ENCODE measurements at regions not wholly inside any gene's neighbourhood (a gene's known extent, or its start where the extent isn't known, plus 50 kb on each side); places are given as distances from the start of the nearest gene placed in this dataset.

DNA sequence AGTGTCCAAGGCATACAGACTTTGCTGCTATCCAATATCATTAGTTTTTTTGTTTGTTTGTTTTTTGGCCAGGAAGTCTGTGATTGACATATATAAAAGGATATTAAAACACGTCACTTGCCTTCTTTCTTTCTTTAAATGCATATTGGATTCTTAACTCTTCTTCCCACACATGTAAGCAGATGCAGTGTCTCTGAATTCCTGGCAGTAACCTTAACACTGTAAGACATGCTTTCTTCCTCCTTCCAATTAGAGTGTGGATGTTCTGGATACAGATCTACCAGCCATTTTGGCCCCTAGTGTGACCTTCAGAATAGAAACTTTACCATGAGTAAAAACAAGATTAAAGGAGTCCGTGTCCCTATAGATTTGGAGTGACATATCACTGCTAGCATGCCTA lies 967.4 kb upstream of the PRR20A start:
- Histone ChIP-seq H3K27me3 (replicated peaks in 1 of 4; ENCODE audit: control extremely low read depth in 1 of 4, control insufficient read depth in 3 of 4, insufficient read depth in 4 of 4, low read length in 3 of 4) (no peaks in the 10 kb centered on the region), H3K79me2 (ENCODE audit: control insufficient read depth, insufficient read depth, low read length) (no peaks in the 10 kb centered on the region), H3K4me3 (ENCODE audit: control extremely low read depth in 1 of 5, extremely low read depth in 1 of 5, insufficient read depth in 1 of 5, low read depth in 2 of 5, low read length in 4 of 5) (no peak overlapping the region), H2AFZ (ENCODE audit: insufficient read depth, low read depth, low read length, poor library complexity, severe bottlenecking) (no peak overlapping the region), H3K27ac (ENCODE audit: low read length in 2 of 2) (no peak overlapping the region), H3K9ac (ENCODE audit: low read length) (no peak overlapping the region), H3K4me1 (ENCODE audit: control insufficient read depth in 2 of 2, insufficient read depth in 2 of 2, low read length in 2 of 2) (no peaks in the 10 kb centered on the region), H4K20me1 (ENCODE audit: control insufficient read depth, insufficient read depth, low read length, poor library complexity, severe bottlenecking) (no peaks in the 10 kb centered on the region), H3K4me2 (replicated peaks; ENCODE audit: low read depth, low read length, poor library complexity, severe bottlenecking) (no peak overlapping the region), H3K36me3 (replicated peaks in 1 of 2; ENCODE audit: control extremely low read depth in 1 of 2, control insufficient read depth in 1 of 2, extremely low read depth in 1 of 2, insufficient read depth in 2 of 2, low read length in 1 of 2) (no peaks in the 10 kb centered on the region), H3K9me3 (ENCODE audit: control extremely low read depth in 1 of 3, control insufficient read depth in 2 of 3, insufficient read depth in 1 of 3, low read length in 2 of 3) (peaks cover 0 to 1% (median 0%) of the 10 kb centered on the region in 3 donors)
- Mint-ChIP-seq H3K4me1 (no peaks in the 10 kb centered on the region), H3K4me3 (no peak overlapping the region), H3K9me3 (ENCODE audit: insufficient read depth) (peaks cover 5% of the 10 kb centered on the region), H3K27me3 (no peaks in the 10 kb centered on the region), H3K27ac (no peak overlapping the region)
- ChIA-PET CTCF (no interaction called here), POLR2A (no interaction called here)
- TF ChIP-seq, protein P1, sequence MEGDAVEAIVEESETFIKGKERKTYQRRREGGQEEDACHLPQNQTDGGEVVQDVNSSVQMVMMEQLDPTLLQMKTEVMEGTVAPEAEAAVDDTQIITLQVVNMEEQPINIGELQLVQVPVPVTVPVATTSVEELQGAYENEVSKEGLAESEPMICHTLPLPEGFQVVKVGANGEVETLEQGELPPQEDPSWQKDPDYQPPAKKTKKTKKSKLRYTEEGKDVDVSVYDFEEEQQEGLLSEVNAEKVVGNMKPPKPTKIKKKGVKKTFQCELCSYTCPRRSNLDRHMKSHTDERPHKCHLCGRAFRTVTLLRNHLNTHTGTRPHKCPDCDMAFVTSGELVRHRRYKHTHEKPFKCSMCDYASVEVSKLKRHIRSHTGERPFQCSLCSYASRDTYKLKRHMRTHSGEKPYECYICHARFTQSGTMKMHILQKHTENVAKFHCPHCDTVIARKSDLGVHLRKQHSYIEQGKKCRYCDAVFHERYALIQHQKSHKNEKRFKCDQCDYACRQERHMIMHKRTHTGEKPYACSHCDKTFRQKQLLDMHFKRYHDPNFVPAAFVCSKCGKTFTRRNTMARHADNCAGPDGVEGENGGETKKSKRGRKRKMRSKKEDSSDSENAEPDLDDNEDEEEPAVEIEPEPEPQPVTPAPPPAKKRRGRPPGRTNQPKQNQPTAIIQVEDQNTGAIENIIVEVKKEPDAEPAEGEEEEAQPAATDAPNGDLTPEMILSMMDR (IDR thresholded peaks at IDR 0.05): no peak
- TF ChIP-seq EZH2 (IDR thresholded peaks at IDR 0.05; ENCODE audit: borderline replicate concordance, insufficient read depth, low read depth, low read length, poor library complexity, severe bottlenecking): no peak
- DNase-seq: no peak
- ATAC-seq (ENCODE audit: low read depth): no peak
- WGBS (ENCODE audit: insufficient coverage): 80% methylated on average over 1 of the region's 2 CpGs
- intact Hi-C loops (cut with micrococcal nuclease): no loop called here

DNA sequence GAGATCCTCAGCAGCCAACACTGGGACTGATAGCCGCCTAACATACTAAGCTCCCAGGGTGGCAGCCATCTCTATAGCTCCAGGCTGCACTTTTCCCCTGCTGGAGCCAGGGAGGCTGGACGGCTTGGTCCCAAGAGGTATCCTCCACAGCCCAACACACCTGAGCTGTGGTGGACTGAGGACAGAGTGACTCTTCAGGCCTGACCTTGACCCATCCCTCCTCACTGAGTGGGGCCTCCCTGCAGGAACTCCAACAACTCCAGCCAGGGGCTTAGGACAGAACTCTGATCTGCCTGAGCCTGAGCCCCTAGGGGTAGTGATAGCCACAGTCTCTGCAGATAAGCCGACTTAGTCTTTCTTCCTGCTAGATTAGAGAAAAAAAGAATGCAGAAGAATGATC lies 958.1 kb upstream of the PRR20A start:
- Histone ChIP-seq H3K4me3 (ENCODE audit: control extremely low read depth in 1 of 5, extremely low read depth in 1 of 5, insufficient read depth in 1 of 5, low read depth in 2 of 5, low read length in 4 of 5) (no peak overlapping the region), H4K20me1 (ENCODE audit: control insufficient read depth, insufficient read depth, low read length, poor library complexity, severe bottlenecking) (no peaks in the 10 kb centered on the region), H3K4me2 (replicated peaks; ENCODE audit: low read depth, low read length, poor library complexity, severe bottlenecking) (no peak overlapping the region), H3K4me1 (ENCODE audit: control insufficient read depth in 2 of 2, insufficient read depth in 2 of 2, low read length in 2 of 2) (no peaks in the 10 kb centered on the region), H3K27ac (ENCODE audit: low read length in 2 of 2) (no peak overlapping the region), H2AFZ (ENCODE audit: insufficient read depth, low read depth, low read length, poor library complexity, severe bottlenecking) (no peak overlapping the region), H3K9me3 (ENCODE audit: control extremely low read depth in 1 of 3, control insufficient read depth in 2 of 3, insufficient read depth in 1 of 3, low read length in 2 of 3) (peaks cover 0 to 16% (median 3%) of the 10 kb centered on the region in 3 donors), H3K27me3 (replicated peaks in 1 of 4; ENCODE audit: control extremely low read depth in 1 of 4, control insufficient read depth in 3 of 4, insufficient read depth in 4 of 4, low read length in 3 of 4) (no peaks in the 10 kb centered on the region), H3K9ac (ENCODE audit: low read length) (no peak overlapping the region), H3K36me3 (replicated peaks in 1 of 2; ENCODE audit: control extremely low read depth in 1 of 2, control insufficient read depth in 1 of 2, extremely low read depth in 1 of 2, insufficient read depth in 2 of 2, low read length in 1 of 2) (no peaks in the 10 kb centered on the region), H3K79me2 (ENCODE audit: control insufficient read depth, insufficient read depth, low read length) (no peaks in the 10 kb centered on the region)
- 95% methylated on average over 2 of the region's 3 CpGs for WGBS (ENCODE audit: insufficient coverage)
- POLR2A ChIA-PET: no interaction called here
- peaks cover 5% of the 10 kb centered on the region for H3K9me3 Mint-ChIP-seq (ENCODE audit: insufficient read depth)
- intact Hi-C loops (cut with micrococcal nuclease): no loop called here
- CTCF ChIA-PET: no interaction called here
- H3K27ac Mint-ChIP-seq: no peak overlapping the region
- ATAC-seq (ENCODE audit: low read depth) (no peak), DNase-seq (no peak)
- no peaks in the 10 kb centered on the region for H3K4me1 Mint-ChIP-seq
- no peaks in the 10 kb centered on the region for H3K27me3 Mint-ChIP-seq
- TF ChIP-seq, protein P1 (IDR thresholded peaks at IDR 0.05): no peak
- no peak for TF ChIP-seq EZH2 (IDR thresholded peaks at IDR 0.05; ENCODE audit: borderline replicate concordance, insufficient read depth, low read depth, low read length, poor library complexity, severe bottlenecking)
- no peak overlapping the region for H3K4me3 Mint-ChIP-seq

Data from B cell (primary cell).